WTC11 (cell line): ENCODE measurements at regions not wholly inside any gene's neighbourhood (a gene's known extent, or its start where the extent isn't known, plus 50 kb on each side); places are given as distances from the start of the nearest gene placed in this dataset.

ENCODE experiments used
- ATAC-seq: fragments of 200-7000 bp; cut with Tn5 transposase; 2 replicates; pipeline ENCODE4 v1.10.0; 2021; ENCODE audit warnings: mild to moderate bottlenecking, moderate library complexity
- CTCF ChIA-PET: fragments of 300-600 bp; sonication (Branson Sonifier 250); formaldehyde crosslinking; loops from one replicate; lab custom pipeline; 2021; ENCODE audit warnings: antibody characterized with exemption; lab: Charles Lee
- POLR2A ChIA-PET: fragments of 350-600 bp; sonication (Branson Sonifier 250); formaldehyde crosslinking; loops from one replicate; lab custom pipeline; 2021; ENCODE audit warnings: antibody characterized with exemption; lab: Charles Lee
- DNase-seq: peaks from one replicate; pipeline ENCODE4 v3.0.0; 2021; ENCODE audit warnings: low spot score
- H3K27ac Mint-ChIP-seq: 2 replicates; pipeline ENCODE4 v1.8.0; 2021; ENCODE audit warnings: mixed read lengths
- H3K27me3 Mint-ChIP-seq: 2 replicates; pipeline ENCODE4 v1.8.0; 2021; ENCODE audit warnings: low read depth, mild to moderate bottlenecking, moderate library complexity, mixed read lengths
- H3K36me3 Mint-ChIP-seq: 2 replicates; pipeline ENCODE4 v1.8.0; 2021; ENCODE audit warnings: mixed read lengths
- H3K4me1 Mint-ChIP-seq: 2 replicates; pipeline ENCODE4 v1.8.0; 2022; ENCODE audit warnings: mixed read lengths
- H3K4me3 Mint-ChIP-seq: 2 replicates; pipeline ENCODE4 v1.8.0; 2021; ENCODE audit warnings: mild to moderate bottlenecking, moderate library complexity, mixed read lengths
- H3K9me3 Mint-ChIP-seq: 2 replicates; pipeline ENCODE4 v1.8.0; 2021; ENCODE audit warnings: mixed read lengths
- CREM ChIP-seq: sonication (generic); formaldehyde crosslinking; IDR thresholded peaks from 2 replicates; pipeline ENCODE4 v1.8.1; 2022; ENCODE audit warnings: mild to moderate bottlenecking, missing genetic modification reagents, moderate library complexity
- ESRRA ChIP-seq: sonication (generic); formaldehyde crosslinking; IDR thresholded peaks from 2 replicates; pipeline ENCODE4 v1.8.1; 2022; ENCODE audit warnings: mild to moderate bottlenecking, missing genetic modification reagents, borderline replicate concordance
- FOXP1 ChIP-seq: sonication (generic); formaldehyde crosslinking; IDR thresholded peaks from 2 replicates; pipeline ENCODE4 v1.8.0; 2022; ENCODE audit warnings: missing genetic modification reagents, mild to moderate bottlenecking, moderate library complexity, borderline replicate concordance
- GABPB1 ChIP-seq: sonication (generic); formaldehyde crosslinking; IDR thresholded peaks from 2 replicates; pipeline ENCODE4 v1.8.1; 2023; ENCODE audit warnings: mild to moderate bottlenecking, missing genetic modification reagents
- HMGA2 ChIP-seq: fragments of 250-450 bp; sonication (Bioruptor Pico); IDR thresholded peaks from 2 replicates; pipeline ENCODE4 v1.4.0; 2021; ENCODE audit warnings: mild to moderate bottlenecking, moderate library complexity
- MYBL2 ChIP-seq: sonication (generic); formaldehyde crosslinking; IDR thresholded peaks from 2 replicates; pipeline ENCODE4 v1.8.1; 2023; ENCODE audit warnings: mild to moderate bottlenecking, moderate library complexity, missing genetic modification reagents
- PRDM15 ChIP-seq: sonication (generic); formaldehyde crosslinking; IDR thresholded peaks from 2 replicates; pipeline ENCODE4 v1.8.0; 2022; ENCODE audit warnings: missing genetic modification reagents
- PREB ChIP-seq: sonication (generic); formaldehyde crosslinking; IDR thresholded peaks from 2 replicates; pipeline ENCODE4 v1.8.1; 2022; ENCODE audit warnings: mild to moderate bottlenecking, missing genetic modification reagents, moderate library complexity, borderline replicate concordance
- SOX15 ChIP-seq: fragments of 250-450 bp; sonication (Bioruptor Pico); IDR thresholded peaks from 2 replicates; pipeline ENCODE4 v1.9.0; 2021; ENCODE audit warnings: mild to moderate bottlenecking
- ZNF138 ChIP-seq: sonication (generic); formaldehyde crosslinking; conservative IDR thresholded peaks from 2 replicates; pipeline ENCODE4 v1.8.1; 2022; ENCODE audit warnings: mild to moderate bottlenecking, moderate library complexity, missing genetic modification reagents
- ZNF232 ChIP-seq: sonication (generic); formaldehyde crosslinking; IDR thresholded peaks from 2 replicates; pipeline ENCODE4 v1.8.0; 2022; ENCODE audit warnings: mild to moderate bottlenecking, missing genetic modification reagents
- ZNF263 ChIP-seq: sonication (generic); formaldehyde crosslinking; IDR thresholded peaks from 2 replicates; pipeline ENCODE4 v1.8.1; 2022; ENCODE audit warnings: low read depth, mild to moderate bottlenecking, moderate library complexity, missing genetic modification reagents
- ZNF423 ChIP-seq: fragments of 250-450 bp; sonication (Bioruptor Pico); IDR thresholded peaks from 2 replicates; pipeline ENCODE4 v2.1.2; 2022; ENCODE audit warnings: mild to moderate bottlenecking, moderate library complexity
- ZNF425 ChIP-seq: fragments of 250-450 bp; sonication (Bioruptor Pico); conservative IDR thresholded peaks from 2 replicates; pipeline ENCODE4 v1.9.0; 2021; ENCODE audit warnings: mild to moderate bottlenecking
- ZSCAN18 ChIP-seq: fragments of 250-450 bp; sonication (Bioruptor Pico); IDR thresholded peaks from 2 replicates; pipeline ENCODE4 v2.1.2; 2022; ENCODE audit warnings: mild to moderate bottlenecking, moderate library complexity
- TF ChIP-seq, protein P1 (sequence below): fragments of 250-450 bp; sonication (Bioruptor Pico); IDR thresholded peaks from 2 replicates; pipeline ENCODE4 v1.9.0; 2021; ENCODE audit warnings: mild to moderate bottlenecking
- TF ChIP-seq, protein P2 (sequence below): sonication (generic); formaldehyde crosslinking; IDR thresholded peaks from 2 replicates; pipeline ENCODE4 v1.8.1; 2023; ENCODE audit warnings: mild to moderate bottlenecking, moderate library complexity, missing genetic modification reagents
- TF ChIP-seq, protein P3 (sequence below): fragments of 250-450 bp; sonication (Bioruptor Pico); IDR thresholded peaks from 2 replicates; pipeline ENCODE4 v1.8.0; 2021; ENCODE audit warnings: mild to moderate bottlenecking
- TF ChIP-seq, protein P4 (sequence below): sonication (generic); formaldehyde crosslinking; IDR thresholded peaks from 2 replicates; pipeline ENCODE4 v1.8.0; 2023; ENCODE audit warnings: mild to moderate bottlenecking, missing genetic modification reagents
- TF ChIP-seq, protein P5 (sequence below): sonication (generic); formaldehyde crosslinking; conservative IDR thresholded peaks from 2 replicates; pipeline ENCODE4 v1.8.1; 2022; ENCODE audit warnings: mild to moderate bottlenecking, missing genetic modification reagents

DNA sequence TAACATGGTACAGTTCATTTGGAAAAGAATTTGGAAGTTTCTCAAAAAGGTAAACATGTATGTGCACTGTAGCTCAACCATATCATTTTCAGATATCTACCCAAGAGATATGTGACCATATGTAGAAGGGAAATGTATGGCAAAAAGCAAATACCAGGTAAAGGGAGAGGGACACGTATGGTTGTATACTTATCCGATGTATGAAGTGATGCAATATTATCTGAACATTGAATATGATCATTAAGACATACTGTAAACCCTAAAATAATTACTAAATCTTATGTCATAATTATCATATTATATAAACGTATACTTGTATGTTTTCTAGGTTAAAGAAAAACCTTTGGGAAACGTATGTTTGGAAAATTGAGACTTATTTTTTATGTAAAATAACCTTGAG is 367.5 kb upstream of the KCND2 start (continued):
- TF ChIP-seq, protein P1, sequence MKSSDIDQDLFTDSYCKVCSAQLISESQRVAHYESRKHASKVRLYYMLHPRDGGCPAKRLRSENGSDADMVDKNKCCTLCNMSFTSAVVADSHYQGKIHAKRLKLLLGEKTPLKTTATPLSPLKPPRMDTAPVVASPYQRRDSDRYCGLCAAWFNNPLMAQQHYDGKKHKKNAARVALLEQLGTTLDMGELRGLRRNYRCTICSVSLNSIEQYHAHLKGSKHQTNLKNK = no peak
- no peak for TF ChIP-seq ZSCAN18 (CRISPR knock-in tag)
- TF ChIP-seq, protein P2, sequence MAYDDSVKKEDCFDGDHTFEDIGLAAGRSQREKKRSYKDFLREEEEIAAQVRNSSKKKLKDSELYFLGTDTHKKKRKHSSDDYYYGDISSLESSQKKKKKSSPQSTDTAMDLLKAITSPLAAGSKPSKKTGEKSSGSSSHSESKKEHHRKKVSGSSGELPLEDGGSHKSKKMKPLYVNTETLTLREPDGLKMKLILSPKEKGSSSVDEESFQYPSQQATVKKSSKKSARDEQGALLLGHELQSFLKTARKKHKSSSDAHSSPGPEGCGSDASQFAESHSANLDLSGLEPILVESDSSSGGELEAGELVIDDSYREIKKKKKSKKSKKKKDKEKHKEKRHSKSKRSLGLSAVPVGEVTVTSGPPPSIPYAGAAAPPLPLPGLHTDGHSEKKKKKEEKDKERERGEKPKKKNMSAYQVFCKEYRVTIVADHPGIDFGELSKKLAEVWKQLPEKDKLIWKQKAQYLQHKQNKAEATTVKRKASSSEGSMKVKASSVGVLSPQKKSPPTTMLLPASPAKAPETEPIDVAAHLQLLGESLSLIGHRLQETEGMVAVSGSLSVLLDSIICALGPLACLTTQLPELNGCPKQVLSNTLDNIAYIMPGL (CRISPR knock-in tag) = no peak
- TF ChIP-seq, protein P3, sequence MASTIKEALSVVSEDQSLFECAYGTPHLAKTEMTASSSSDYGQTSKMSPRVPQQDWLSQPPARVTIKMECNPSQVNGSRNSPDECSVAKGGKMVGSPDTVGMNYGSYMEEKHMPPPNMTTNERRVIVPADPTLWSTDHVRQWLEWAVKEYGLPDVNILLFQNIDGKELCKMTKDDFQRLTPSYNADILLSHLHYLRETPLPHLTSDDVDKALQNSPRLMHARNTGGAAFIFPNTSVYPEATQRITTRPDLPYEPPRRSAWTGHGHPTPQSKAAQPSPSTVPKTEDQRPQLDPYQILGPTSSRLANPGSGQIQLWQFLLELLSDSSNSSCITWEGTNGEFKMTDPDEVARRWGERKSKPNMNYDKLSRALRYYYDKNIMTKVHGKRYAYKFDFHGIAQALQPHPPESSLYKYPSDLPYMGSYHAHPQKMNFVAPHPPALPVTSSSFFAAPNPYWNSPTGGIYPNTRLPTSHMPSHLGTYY (CRISPR knock-in tag) = no peak
- TF ChIP-seq ZNF425 = no peak
- TF ChIP-seq MYBL2 (CRISPR knock-in tag) = no peak

DNA sequence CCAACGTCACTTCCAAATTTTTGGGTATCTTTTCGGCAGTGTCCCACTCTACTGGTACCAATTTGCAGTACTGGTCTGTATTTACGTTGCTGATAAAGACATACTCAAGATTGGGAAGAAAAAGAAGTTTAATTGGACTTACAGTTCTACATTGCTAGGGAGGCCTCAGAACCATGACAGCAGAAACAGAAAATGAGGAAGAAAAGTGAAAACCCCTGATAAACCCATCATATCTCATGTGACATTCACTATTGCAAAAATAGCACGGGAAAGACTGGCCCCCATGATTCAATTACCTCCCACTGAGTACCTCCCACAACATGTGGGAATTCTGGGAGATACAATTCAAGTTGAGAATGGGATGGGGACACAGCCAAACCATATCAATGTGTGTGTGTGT is 364.0 kb upstream of the KCND2 start:
- Mint-ChIP-seq H3K27ac (no peak overlapping the region), H3K9me3 (peaks cover 15% of the 10 kb centered on the region), H3K4me1 (peaks cover 11% of the 10 kb centered on the region), H3K36me3 (no peaks in the 10 kb centered on the region; the same call in 1 of the 2 replicates), H3K4me3 (no peak overlapping the region), H3K27me3 (no peaks in the 10 kb centered on the region)
- CTCF ChIA-PET = no interaction called here
- no peak for ATAC-seq
- POLR2A ChIA-PET = no interaction called here
- DNase-seq = no peak
- no peak for TF ChIP-seq ZNF423
- TF ChIP-seq FOXP1 = no peak
- no peak for TF ChIP-seq ZNF232
- no peak for TF ChIP-seq ZNF138
- TF ChIP-seq ZNF263 = no peak
- TF ChIP-seq, protein P4, sequence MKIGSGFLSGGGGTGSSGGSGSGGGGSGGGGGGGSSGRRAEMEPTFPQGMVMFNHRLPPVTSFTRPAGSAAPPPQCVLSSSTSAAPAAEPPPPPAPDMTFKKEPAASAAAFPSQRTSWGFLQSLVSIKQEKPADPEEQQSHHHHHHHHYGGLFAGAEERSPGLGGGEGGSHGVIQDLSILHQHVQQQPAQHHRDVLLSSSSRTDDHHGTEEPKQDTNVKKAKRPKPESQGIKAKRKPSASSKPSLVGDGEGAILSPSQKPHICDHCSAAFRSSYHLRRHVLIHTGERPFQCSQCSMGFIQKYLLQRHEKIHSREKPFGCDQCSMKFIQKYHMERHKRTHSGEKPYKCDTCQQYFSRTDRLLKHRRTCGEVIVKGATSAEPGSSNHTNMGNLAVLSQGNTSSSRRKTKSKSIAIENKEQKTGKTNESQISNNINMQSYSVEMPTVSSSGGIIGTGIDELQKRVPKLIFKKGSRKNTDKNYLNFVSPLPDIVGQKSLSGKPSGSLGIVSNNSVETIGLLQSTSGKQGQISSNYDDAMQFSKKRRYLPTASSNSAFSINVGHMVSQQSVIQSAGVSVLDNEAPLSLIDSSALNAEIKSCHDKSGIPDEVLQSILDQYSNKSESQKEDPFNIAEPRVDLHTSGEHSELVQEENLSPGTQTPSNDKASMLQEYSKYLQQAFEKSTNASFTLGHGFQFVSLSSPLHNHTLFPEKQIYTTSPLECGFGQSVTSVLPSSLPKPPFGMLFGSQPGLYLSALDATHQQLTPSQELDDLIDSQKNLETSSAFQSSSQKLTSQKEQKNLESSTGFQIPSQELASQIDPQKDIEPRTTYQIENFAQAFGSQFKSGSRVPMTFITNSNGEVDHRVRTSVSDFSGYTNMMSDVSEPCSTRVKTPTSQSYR (CRISPR knock-in tag) = no peak
- TF ChIP-seq ESRRA (CRISPR knock-in tag) = no peak
- TF ChIP-seq, protein P5, sequence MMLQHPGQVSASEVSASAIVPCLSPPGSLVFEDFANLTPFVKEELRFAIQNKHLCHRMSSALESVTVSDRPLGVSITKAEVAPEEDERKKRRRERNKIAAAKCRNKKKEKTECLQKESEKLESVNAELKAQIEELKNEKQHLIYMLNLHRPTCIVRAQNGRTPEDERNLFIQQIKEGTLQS = no peak
- no peak for TF ChIP-seq GABPB1 (CRISPR knock-in tag)
- no peak for TF ChIP-seq HMGA2 (CRISPR knock-in tag)
- TF ChIP-seq PRDM15 = no peak
- TF ChIP-seq PREB (CRISPR knock-in tag) = no peak
- no peak for TF ChIP-seq SOX15 (CRISPR knock-in tag)
- no peak for TF ChIP-seq ZSCAN18 (CRISPR knock-in tag)
- TF ChIP-seq CREM (CRISPR knock-in tag) = no peak
